ENCODE measurements at regions not wholly inside any gene's neighbourhood (a gene's known extent, or its start where the extent isn't known, plus 50 kb on each side); places are given as distances from the start of the nearest gene placed in this dataset.

DNA sequence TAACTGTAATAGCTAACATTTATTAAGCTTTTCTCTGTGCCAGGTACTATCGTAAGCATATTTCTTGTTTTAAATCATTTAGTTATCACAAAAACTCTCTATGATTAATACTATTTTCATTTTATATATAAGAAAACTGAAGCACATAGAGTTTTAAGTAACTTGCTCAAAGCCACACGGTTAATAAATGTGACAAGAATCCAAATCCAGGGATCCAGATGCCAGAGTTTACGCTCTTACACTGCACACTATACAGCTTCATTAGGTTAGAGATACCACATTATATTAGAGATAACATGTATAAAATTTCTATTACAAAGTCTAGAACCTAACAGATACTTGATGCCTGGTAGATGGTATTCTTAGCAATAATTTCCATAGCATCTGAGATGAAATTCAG is 265.2 kb downstream of the SHOX2 start:
- TF ChIP-seq EZH2 (IDR thresholded peaks at IDR 0.05; ENCODE audit: low read length, missing control alignments) = no peak
- TF ChIP-seq, protein P1, sequence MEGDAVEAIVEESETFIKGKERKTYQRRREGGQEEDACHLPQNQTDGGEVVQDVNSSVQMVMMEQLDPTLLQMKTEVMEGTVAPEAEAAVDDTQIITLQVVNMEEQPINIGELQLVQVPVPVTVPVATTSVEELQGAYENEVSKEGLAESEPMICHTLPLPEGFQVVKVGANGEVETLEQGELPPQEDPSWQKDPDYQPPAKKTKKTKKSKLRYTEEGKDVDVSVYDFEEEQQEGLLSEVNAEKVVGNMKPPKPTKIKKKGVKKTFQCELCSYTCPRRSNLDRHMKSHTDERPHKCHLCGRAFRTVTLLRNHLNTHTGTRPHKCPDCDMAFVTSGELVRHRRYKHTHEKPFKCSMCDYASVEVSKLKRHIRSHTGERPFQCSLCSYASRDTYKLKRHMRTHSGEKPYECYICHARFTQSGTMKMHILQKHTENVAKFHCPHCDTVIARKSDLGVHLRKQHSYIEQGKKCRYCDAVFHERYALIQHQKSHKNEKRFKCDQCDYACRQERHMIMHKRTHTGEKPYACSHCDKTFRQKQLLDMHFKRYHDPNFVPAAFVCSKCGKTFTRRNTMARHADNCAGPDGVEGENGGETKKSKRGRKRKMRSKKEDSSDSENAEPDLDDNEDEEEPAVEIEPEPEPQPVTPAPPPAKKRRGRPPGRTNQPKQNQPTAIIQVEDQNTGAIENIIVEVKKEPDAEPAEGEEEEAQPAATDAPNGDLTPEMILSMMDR (conservative IDR thresholded peaks at IDR 0.05 in 1 of 2, IDR thresholded peaks at IDR 0.05 in 1 of 2; ENCODE audit: low read depth in 1 of 2, low read length in 2 of 2) = no peak
